Skin of body (tissue), 1 donor: ENCODE measurements at regions not wholly inside any gene's neighbourhood (a gene's known extent, or its start where the extent isn't known, plus 50 kb on each side); places are given as distances from the start of the nearest gene placed in this dataset.
"Not testable (repeated sequence)": the region's sequence is repeated elsewhere in the genome, so short reads cannot be mapped to it uniquely, and the experiment has no call there.

Experiments
- DNase-seq: peaks from one replicate; lab custom pipeline; 2025; lab: John Stamatoyannopoulos, UW

DNA sequence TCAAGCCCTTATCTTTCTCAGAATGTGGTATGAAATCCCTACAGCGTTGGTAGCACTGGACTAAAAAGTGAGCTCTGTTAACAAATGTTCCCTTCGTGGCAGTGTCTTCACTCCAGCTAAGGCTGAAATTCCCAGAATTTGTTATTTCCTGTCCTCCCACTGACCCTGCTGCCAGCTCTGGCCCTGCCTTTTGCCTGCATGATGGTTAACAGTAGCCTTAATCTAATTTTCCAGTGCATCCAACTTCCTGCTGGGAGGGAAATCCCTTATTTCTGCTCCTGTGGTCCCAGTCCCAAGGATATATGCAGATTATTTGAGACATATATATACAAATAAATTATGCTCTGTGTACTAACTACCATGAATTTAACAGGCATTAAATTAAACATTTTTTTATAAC is 157.2 kb upstream of the CARMIL1 start:
- DNase-seq: peak; percentile 14

- no peak for DNase-seq
These were observed 156.4 kb upstream of the CARMIL1 start for GRCh38 chr6:25122622-25123237.

GRCh38 chr6:25124216-25124715 is 154.9 kb upstream of the CARMIL1 start:
- DNase-seq: no peak

DNA sequence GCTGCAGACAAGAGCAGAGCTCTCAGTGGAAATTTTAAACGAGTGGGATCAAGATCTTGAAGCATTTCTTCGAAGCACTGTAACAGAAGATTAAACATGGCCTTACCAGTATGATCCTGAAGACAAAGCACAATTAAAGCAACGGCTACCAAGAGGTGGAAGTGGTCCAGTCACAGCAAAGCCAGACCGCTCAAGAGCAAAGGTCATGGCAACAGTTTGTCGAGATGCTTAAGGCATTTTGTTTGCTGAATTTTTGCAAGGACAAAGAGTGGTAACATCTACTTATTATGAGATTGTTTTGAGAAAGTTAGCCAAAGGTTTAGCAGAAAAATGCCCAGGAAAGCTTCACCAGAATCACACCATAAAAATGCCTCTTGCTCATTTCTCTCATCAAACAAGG is 153.4 kb upstream of the CARMIL1 start:
- no peak for DNase-seq

- no peak for DNase-seq
These were observed 151.9 kb upstream of the CARMIL1 start for GRCh38 chr6:25127076-25127837.

DNA sequence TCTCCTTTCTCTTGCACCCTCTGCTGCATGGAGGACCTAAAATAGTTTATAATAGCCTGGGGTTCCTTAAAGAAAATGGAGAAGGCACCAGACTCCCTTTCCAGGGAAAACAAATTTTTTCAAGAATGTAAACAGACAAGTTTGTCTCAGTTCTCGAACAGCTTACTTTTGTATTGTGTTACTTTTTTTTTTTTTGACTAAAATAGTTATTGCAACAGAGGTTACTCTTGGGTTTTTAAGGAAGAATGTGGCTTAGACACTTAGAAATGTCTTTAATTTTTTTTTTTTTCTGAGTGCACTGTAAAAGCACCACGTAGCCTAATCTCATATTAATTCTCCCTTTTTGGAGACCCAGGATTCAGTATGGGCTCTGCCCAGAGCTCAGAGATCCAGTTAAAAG is 148.7 kb upstream of the CARMIL1 start:
- no peak for DNase-seq

- DNase-seq: no peak
These were observed 146.2 kb upstream of the CARMIL1 start for GRCh38 chr6:25132934-25133333.

- DNase-seq: no peak
These were observed 145.6 kb upstream of the CARMIL1 start for GRCh38 chr6:25133568-25133967.

DNA sequence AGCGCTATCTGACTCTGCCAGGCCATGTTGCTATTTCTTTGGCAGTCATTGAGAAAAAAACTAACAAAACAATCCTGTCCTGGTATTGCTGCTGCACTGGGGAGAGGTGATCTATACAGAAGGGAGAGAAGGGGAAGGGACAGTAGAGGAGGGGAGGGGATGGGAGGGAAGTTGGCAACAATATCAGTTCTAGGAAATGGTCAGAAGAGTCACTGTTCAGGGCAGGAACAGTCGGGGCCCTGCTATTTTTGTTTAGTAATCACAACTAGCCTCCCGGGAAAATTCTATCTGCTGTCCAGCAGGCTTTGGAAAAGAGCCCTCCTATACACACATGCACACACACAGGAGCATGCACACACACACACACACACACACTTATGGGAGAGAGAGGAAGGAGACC is 142.3 kb upstream of the CARMIL1 start:
- DNase-seq: no peak

- no peak for DNase-seq
These were observed 141.7 kb upstream of the CARMIL1 start for GRCh38 chr6:25137480-25137879.

- DNase-seq: no peak
These were observed 141.3 kb upstream of the CARMIL1 start for GRCh38 chr6:25137916-25138232.

- DNase-seq: peak; percentile 76
These were observed 140.8 kb upstream of the CARMIL1 start for GRCh38 chr6:25138233-25138933.

- peak; percentile 76 for DNase-seq
These were observed 140.2 kb upstream of the CARMIL1 start for GRCh38 chr6:25138934-25139415.

GRCh38 chr6:25139608-25140007 is 139.6 kb upstream of the CARMIL1 start:
- not testable (repeated sequence) for DNase-seq

DNA sequence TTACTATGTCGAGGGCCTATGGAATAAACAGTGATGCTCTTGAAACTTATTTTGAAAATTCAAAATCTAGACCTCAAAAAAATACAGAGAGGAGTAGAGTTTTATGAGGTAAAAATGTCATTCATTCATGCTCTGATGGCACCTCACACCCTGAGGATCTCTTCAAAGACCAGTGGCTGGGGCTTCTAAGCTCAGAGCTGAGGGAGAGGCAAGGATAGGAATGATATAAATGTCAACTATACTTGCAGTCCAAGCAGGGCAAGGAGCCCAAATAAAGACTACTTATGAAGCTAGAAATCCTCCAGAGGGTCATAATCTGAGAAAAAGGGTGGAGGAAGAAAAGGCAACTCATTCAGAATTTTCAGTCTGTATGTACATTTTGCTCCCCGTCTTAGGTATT is 136.7 kb upstream of the CARMIL1 start:
- DNase-seq: no peak

DNA sequence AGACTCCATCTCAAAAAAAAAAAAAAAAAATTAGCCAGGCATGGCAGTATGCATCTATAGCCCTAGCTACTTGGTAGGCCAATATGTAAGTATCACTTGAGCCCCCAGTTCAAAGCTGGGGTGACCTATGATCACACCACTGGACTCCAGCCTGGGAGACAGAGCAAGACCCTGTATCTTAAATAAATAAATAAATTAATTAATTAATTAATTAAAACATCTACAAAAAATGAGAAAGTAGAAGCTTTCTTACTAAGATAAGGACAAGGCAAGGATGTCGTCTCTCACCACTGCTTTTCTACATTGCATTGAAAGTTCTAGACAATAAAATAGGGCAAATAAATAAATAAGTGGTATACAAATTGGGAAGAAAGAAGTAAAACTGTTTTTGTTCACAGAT is 134.3 kb upstream of the CARMIL1 start:
- DNase-seq: no peak

DNA sequence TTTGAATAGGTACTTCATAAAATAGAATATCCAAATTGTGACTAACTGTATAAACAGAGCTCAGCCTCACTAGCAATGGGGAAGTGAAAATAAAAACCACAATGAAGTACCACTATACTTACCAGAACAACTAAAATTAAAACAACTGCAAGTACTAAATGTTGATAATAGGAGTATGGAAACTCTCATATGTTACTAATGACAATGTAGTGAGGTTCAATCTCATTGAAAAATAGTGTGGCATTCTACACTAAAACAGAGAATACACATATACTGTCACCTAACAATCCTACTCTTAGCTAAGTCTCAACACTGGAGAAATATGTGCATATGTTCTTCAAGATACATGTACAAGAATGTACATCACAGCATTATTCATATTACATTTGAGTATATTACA is 132.0 kb upstream of the CARMIL1 start:
- DNase-seq: no peak

DNA sequence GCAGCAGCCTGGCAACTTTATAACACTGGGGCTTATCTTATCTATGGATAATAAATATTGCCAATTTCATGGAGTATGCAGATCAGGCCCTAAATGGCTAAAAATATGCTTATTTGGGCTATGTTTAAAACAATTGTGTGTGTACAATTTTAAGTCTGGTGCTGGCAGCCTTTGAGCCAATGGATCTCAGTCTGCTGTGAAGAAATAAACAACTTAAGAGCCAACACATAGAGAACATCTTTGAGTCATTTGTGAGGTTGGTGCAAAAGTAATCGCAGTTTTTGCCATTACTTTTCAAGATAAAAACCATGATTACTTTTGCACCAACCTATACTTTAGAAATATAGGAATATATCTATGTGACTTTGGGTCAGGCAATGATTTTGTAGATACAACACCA is 129.1 kb upstream of the CARMIL1 start:
- DNase-seq: no peak

DNA sequence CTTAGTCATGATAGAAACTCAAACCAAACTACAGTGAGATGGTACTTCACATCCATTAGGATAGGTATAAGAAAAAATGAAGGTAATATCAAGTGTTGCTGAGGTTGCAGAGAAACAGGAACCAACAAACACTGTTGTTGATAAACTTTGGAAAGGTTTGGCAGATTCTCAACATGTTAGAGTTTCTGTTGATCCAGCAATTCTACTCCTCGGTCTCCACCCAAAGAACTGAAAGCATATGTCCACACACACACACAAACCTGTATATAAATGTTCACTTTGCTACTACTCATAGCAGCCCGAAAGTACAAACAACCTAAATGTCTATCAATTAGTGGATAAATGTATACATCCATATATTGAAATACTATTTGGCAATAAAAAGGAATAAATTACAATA is 128.3 kb upstream of the CARMIL1 start:
- DNase-seq: no peak

- no peak for DNase-seq
These were observed 126.1 kb upstream of the CARMIL1 start for GRCh38 chr6:25153079-25153478.

GRCh38 chr6:25154034-25154596 is 125.1 kb upstream of the CARMIL1 start:
- DNase-seq: no peak

DNA sequence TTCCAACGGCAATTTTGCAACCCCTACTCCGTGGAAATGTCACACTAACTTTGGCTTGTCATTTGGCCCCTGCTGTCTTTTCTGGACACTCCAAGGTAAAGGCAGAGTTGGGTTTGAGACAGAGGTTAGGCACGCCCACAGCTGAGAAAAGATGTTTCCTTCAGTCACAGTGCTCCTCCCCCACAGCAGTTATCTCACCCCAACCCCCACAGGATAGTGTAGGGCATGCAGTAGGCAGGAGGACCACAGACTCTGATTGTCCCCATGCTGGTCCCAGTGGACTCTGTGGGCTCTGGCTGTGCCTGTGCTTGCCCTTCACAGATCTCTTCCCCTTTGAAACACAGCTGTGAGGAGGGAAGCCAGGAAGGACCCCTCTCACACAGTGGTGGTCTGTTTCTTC is 124.0 kb upstream of the CARMIL1 start:
- no peak for DNase-seq
